HepG2 (cell line): ENCODE measurements at regions not wholly inside any gene's neighbourhood (a gene's known extent, or its start where the extent isn't known, plus 50 kb on each side); places are given as distances from the start of the nearest gene placed in this dataset.

Experiments used
- ATAC-seq: fragments of 200-7000 bp; cut with Tn5 transposase; 3 replicates; pipeline ENCODE4 v1.9.1; 2020; ENCODE audit warnings: mild to moderate bottlenecking, moderate library complexity
- BruUV-seq: library from RNA; stranded (reverse); fragments of 400-500 nt; replicated peaks from 2 replicates; lab custom pipeline; 2021; lab: Mats Ljungman, UMichigan
- CTCF ChIA-PET: fragments of 300-600 bp; formaldehyde crosslinking; extraction: SDS; loops from one replicate; lab custom pipeline; 2021; ENCODE audit warnings: low total read pairs, inconsistent platforms, low intra/inter-chr PET ratio; lab: Yijun Ruan, JAX
- POLR2A ChIA-PET: fragments of 350-600 bp; sonication (Branson Sonifier 250); formaldehyde crosslinking; loops from one replicate; lab custom pipeline; 2020; ENCODE audit warnings: antibody characterized with exemption, inconsistent platforms; lab: Yijun Ruan, JAX
- DNase-seq: peaks from one replicate; pipeline ENCODE4 v3.0.0-alpha.2; 2015; ENCODE audit warnings: low spot score
- FAIRE-seq: peaks from 3 replicates; lab custom pipeline; 2011; peaks lifted over from hg19 to GRCh38; lab: Jason Lieb, UNC
- H2AFZ ChIP-seq: one replicate; pipeline ENCODE4 v1.6.1; 2011; ENCODE audit warnings: low read length, inconsistent platforms
- H3K27ac ChIP-seq: fragments of 300-600 bp; 3 replicates; pipeline ENCODE4 v1.8.0; 2011; ENCODE audit warnings: mixed run types, mild to moderate bottlenecking, mixed read lengths, low read length, inconsistent platforms; ENCODE audit not compliant: insufficient read depth; ENCODE audit errors: extremely low read length
- H3K27me3 ChIP-seq, 2 experiments: fragments of 200-600 bp in 1 of 2; 2 replicates in 1 of 2; 3 replicates in 1 of 2; pipeline versions ENCODE4 v1.6.0 to v1.8.0; 2011; ENCODE audit warnings: low read length in 2 of 2, mild to moderate bottlenecking in 2 of 2, moderate library complexity in 2 of 2, inconsistent platforms in 1 of 2; ENCODE audit not compliant: insufficient read depth in 2 of 2, control insufficient read depth in 1 of 2
- H3K36me3 ChIP-seq, 2 experiments: fragments of 200-600 bp in 1 of 2; replicated peaks in 1 of 2; 2 replicates in 1 of 2; 3 replicates in 1 of 2; pipeline versions ENCODE4 v1.5.1 to v1.8.0; 2011; ENCODE audit warnings: low read length in 2 of 2, inconsistent platforms in 1 of 2; ENCODE audit not compliant: insufficient read depth in 2 of 2, control insufficient read depth in 1 of 2
- H3K4me1 ChIP-seq: 2 replicates; pipeline ENCODE4 v1.5.1; 2012; ENCODE audit warnings: low read length, inconsistent platforms; ENCODE audit not compliant: insufficient read depth
- H3K4me2 ChIP-seq: 2 replicates; pipeline ENCODE4 v1.6.0; 2011; ENCODE audit warnings: low read depth, low read length, inconsistent platforms
- H3K4me3 ChIP-seq, 3 experiments: fragments of 200-600 bp in 1 of 3; sonication (generic), shearing (Covaris generic) in 1 of 3; replicated peaks in 1 of 3; 2 replicates each; pipeline ENCODE4 v1.5.1; 2011 to 2016; ENCODE audit warnings: low read length in 3 of 3, inconsistent platforms in 2 of 3, low read depth in 2 of 3, mild to moderate bottlenecking in 2 of 3, control low read depth in 1 of 3, mixed read lengths in 1 of 3; ENCODE audit not compliant: insufficient read depth in 1 of 3
- H3K79me2 ChIP-seq: one replicate; pipeline ENCODE4 v1.6.1; 2011; ENCODE audit warnings: low read length, inconsistent platforms; ENCODE audit not compliant: insufficient read depth
- H3K9ac ChIP-seq: 2 replicates; pipeline ENCODE4 v1.6.0; 2011; ENCODE audit warnings: mild to moderate bottlenecking, low read depth, low read length, inconsistent platforms; ENCODE audit not compliant: insufficient read depth
- H3K9me3 ChIP-seq: 2 replicates; pipeline ENCODE4 v1.5.1; 2012; ENCODE audit warnings: mild to moderate bottlenecking, low read length
- H4K20me1 ChIP-seq: 2 replicates; pipeline ENCODE4 v1.6.0; 2011; ENCODE audit warnings: inconsistent platforms, mild to moderate bottlenecking, low read length, moderate library complexity; ENCODE audit not compliant: insufficient read depth
- BCL6 ChIP-seq: IDR thresholded peaks from 2 replicates; pipeline ENCODE4 v1.6.1; 2016; ENCODE audit warnings: missing genetic modification reagents, missing compliant biosample characterization
- GLI4 ChIP-seq: sonication (generic); formaldehyde crosslinking; IDR thresholded peaks from 2 replicates; pipeline ENCODE4 v1.5.1; 2020; ENCODE audit warnings: missing genetic modification reagents, mild to moderate bottlenecking, moderate library complexity, borderline replicate concordance
- KLF11 ChIP-seq: IDR thresholded peaks from 2 replicates; pipeline ENCODE4 v1.6.1; 2016; ENCODE audit warnings: missing compliant biosample characterization
- MAF1 ChIP-seq: sonication (generic); formaldehyde crosslinking; IDR thresholded peaks from 2 replicates; pipeline ENCODE4 v1.5.0; 2020; ENCODE audit warnings: missing genetic modification reagents, borderline replicate concordance
- SKIL ChIP-seq: sonication (generic); formaldehyde crosslinking; IDR thresholded peaks from 2 replicates; pipeline ENCODE4 v1.8.0; 2022; ENCODE audit warnings: missing genetic modification reagents, mild to moderate bottlenecking, moderate library complexity, borderline replicate concordance
- ZNF232 ChIP-seq: sonication (generic); formaldehyde crosslinking; IDR thresholded peaks from 2 replicates; pipeline ENCODE4 v1.4.0; 2020; ENCODE audit warnings: missing genetic modification reagents, borderline replicate concordance
- WGBS: methylation state at CpG from one replicate; pipeline ENCODE4 v1.1.6; 2017; ENCODE audit warnings: low lambda C conversion rate; 5-methylcytosine and 5-hydroxymethylcytosine counted together
- in situ Hi-C: cut with HindIII; loops from 2 replicates; pipeline ENCODE4 v1.10.0; 2017; ENCODE audit warnings: low pct_unique_long_range_greater_than_20kb; ENCODE audit not compliant: extremely low pct_ligation_motif_present
- intact Hi-C: fragments of 100-400 bp; cut with micrococcal nuclease; formaldehyde crosslinking; loops from one replicate; pipeline ENCODE4 v1.10.0; 2022; ENCODE audit not compliant: unreplicated experiment

DNA sequence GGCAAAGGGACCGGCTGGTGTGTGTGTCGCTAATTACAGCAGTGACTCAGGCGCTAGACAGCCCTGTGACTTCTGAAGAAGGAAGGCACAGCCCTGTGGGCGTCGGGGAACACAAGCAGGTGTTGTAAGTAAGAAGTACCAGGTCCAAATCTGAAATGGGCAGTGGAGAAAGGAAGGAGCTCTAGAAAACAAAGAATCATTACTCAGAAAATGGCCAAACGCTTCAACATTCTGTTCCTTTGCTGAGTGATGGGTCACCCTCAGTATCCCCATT lies 106.8 kb downstream of the PXDC1 start:
- Histone ChIP-seq H3K27ac (no peak overlapping the region), H3K4me3 (no peak overlapping the region), H3K4me1 (no peaks in the 10 kb centered on the region), H3K9me3 (no peaks in the 10 kb centered on the region), H3K27me3 (peaks cover 0 to 20% of the 10 kb centered on the region in 2 experiments; a peak in 3 of 5 replicates), H3K9ac (no peak overlapping the region), H3K36me3 (no peaks in the 10 kb centered on the region), H2AFZ (no peak overlapping the region), H4K20me1 (no peaks in the 10 kb centered on the region), H3K4me2 (no peak overlapping the region), H3K79me2 (no peaks in the 10 kb centered on the region)
- FAIRE-seq: no peak
- no TSS peak for BruUV-seq
- no peak for DNase-seq
- no peak for ATAC-seq
- CTCF ChIA-PET: no interaction called here
- 40% methylated on average over 6 of the region's 6 CpGs for WGBS
- POLR2A ChIA-PET: no interaction called here
- no peak for TF ChIP-seq SKIL
- TF ChIP-seq ZNF232 (CRISPR knock-in tag): no peak
- no peak for TF ChIP-seq KLF11 (CRISPR knock-in tag)
- TF ChIP-seq GLI4 (CRISPR knock-in tag): no peak
- intact Hi-C loops: no loop called here
- in situ Hi-C loops: no loop called here

- Histone ChIP-seq H2AFZ (no peak overlapping the region), H3K4me2 (no peak overlapping the region), H3K27me3 (peaks cover 0 to 19% of the 10 kb centered on the region in 2 experiments; a peak in 3 of 5 replicates), H3K9me3 (no peaks in the 10 kb centered on the region), H3K4me1 (no peaks in the 10 kb centered on the region), H4K20me1 (no peaks in the 10 kb centered on the region), H3K79me2 (no peaks in the 10 kb centered on the region), H3K4me3 (no peak overlapping the region), H3K27ac (no peak overlapping the region), H3K9ac (no peak overlapping the region)
- FAIRE-seq (no peak), ATAC-seq (peak; percentile 73), DNase-seq (no peak)
- CTCF ChIA-PET: no interaction called here
- in situ Hi-C loops: no loop called here
- no TSS peak for BruUV-seq
- WGBS: 7% methylated on average over 10 of the region's 10 CpGs
- TF ChIP-seq MAF1 (CRISPR knock-in tag) (no peak), BCL6 (CRISPR knock-in tag) (peak; percentile 58)
- TF ChIP-seq, all 625 proteins: peak for 1
- POLR2A ChIA-PET: no interaction called here
- no peaks in the 10 kb centered on the region for H3K36me3 ChIP-seq
- intact Hi-C loops: no loop called here
Observed at GRCh38 chr6:3643921-3644738, 107.4 kb downstream of the PXDC1 start.
